ENCODE measurements at regions not wholly inside any gene's neighbourhood (a gene's known extent, or its start where the extent isn't known, plus 50 kb on each side); places are given as distances from the start of the nearest gene placed in this dataset.

DNA sequence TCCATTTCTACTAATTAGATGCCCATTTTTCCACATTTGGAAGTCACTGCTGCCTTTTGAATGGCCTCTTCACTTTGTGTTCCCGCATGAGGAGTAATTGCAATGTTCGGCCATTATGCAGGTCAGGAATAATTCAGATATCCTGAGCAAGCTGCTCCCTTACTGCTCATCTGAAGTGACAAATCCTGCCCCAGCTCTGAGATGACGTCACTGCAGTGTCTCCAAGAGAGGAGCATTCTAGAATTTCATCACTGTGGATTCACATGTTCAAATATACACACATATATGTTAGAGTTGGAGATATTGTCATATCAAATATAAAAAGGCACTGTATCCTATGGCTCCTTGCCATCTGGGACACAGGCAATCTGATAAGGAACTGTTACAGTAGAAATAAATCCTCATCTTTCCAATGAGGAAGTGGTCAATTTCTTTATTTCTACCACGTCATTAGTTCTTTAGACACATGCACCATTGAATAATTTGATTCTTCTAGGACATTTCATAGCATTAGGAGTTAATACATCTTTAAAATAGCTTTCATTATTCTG lies 706.9 kb upstream of the TENM3 start:
- peak; percentile 5 for DNase-seq (ENCODE audit: low read depth)

DNA sequence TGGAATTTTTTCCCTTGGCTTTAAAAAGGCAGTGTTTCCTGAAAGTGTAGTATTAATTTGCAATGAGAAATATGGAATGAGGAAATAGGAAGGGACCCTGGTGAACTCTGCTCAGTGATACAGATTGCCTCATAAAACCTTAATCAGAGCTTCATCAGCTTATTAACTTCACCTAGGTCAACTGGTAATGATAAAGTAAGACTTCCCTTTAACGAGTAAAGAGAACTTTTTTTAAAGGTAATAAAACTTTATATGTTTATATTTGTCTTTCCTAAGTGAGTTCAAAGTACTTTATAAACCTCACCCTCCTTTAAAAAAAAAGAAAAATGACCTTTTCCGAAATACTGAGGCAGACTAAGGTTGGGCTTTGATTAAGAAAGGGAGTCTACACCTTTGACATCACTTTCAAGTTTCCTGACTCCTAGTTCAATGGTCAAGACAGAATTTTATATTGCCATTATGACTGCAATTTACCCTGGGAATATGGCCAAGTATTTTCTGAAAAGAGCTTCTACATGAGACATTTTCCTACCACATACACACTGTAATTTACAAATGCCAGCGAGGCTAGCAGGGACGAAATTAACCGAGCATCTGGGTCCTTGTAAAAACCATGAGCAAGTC lies 706.3 kb upstream of the TENM3 start:
- DNase-seq (ENCODE audit: low read depth), result peak; percentile 63

DNA sequence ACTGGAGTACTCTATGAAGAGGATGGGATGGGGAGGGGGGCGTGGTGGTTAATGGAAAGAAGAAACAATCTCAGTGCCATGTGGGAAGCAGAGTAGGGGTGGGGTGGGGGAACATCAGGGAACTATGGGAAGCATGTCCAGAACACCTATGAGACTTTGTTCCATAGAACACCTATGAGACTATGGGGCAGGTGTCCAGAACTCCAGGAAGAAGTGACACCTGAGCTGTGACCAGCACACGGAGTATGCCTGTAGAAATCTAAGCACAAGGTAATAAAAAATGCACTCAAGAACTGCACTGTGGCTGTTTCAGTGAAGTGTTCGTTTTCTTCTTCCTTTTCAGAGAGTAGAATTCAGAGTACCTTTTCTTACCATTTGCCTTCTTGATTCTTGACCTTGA lies 704.8 kb upstream of the TENM3 start:
- no peak for DNase-seq (ENCODE audit: low read depth)

GRCh38 chr4:181541396-181541795 lies 701.8 kb upstream of the TENM3 start:
- DNase-seq (ENCODE audit: low read depth), result peak; percentile 82

GRCh38 chr4:181548873-181549575 lies 694.2 kb upstream of the TENM3 start:
- DNase-seq (ENCODE audit: low read depth), result peak; percentile 97

GRCh38 chr4:181549576-181550188 lies 693.5 kb upstream of the TENM3 start:
- DNase-seq (ENCODE audit: low read depth), result no peak

GRCh38 chr4:181550381-181550780 lies 692.8 kb upstream of the TENM3 start:
- DNase-seq (ENCODE audit: low read depth), result peak; percentile 92

DNA sequence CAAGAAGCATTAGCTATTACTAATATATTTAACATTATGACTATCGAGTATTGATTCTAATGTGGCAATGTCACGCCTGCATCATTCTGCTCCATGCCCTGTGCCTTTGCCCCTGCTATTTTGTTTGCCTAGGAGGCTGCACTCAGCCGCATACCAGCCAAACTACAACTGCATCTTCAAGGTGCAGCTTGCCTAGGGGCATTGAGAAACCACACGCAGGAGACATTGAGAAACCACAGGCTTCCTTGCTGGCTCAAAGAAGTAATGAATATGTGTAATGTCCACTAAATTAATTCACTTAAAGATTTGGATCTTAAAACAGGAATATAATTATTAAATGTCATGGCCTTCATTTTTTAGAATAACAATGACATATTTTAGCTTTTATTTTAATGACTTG lies 683.6 kb upstream of the TENM3 start:
- DNase-seq (ENCODE audit: low read depth), result peak; percentile 90

GRCh38 chr4:181562399-181562798 lies 680.8 kb upstream of the TENM3 start:
- peak; percentile 12 for DNase-seq (ENCODE audit: low read depth)

DNA sequence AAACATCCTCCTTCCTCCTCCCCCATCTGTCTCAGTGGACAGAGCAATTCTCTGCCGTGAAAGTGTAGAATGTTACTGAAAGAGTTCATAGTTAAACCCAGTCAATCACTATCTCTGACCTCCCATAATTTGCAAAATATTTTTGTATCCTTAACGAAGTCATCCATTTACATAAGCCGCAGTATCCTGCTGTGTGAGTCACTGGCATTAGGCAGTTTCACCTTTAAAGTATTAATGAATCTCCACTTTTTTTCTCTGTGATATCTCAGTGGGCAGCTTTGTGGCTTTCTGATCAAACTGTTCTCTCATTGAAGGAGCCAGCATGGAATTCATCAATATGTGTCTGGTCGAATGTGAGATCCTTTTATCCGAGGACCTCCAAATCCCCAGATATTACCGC lies 678.6 kb upstream of the TENM3 start:
- peak; percentile 51 for DNase-seq (ENCODE audit: low read depth)

DNA sequence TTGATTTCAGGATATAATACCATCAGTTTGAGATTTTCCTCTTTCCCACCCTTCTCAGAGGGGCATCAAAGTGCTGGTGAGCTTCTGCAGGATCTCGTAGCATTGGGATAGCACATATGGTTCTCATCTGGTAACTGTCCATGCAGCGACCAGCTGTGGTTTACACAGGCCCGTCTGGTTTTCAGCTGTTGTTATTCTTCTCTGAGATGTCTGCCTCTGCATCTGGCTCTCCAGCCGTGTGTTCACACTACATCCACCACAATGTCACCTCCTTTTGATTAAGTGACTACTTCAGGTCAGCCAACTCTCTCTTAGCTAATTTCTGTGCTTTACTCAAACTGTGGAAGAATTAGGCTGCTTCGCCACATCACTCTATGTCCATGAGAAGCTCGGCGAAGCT lies 676.7 kb upstream of the TENM3 start:
- no peak for DNase-seq (ENCODE audit: low read depth)

GRCh38 chr4:181569553-181569952 lies 673.6 kb upstream of the TENM3 start:
- peak; percentile 60 for DNase-seq (ENCODE audit: low read depth)

- no peak for DNase-seq (ENCODE audit: low read depth)
These were observed 664.3 kb upstream of the TENM3 start for GRCh38 chr4:181578911-181579310.

DNA sequence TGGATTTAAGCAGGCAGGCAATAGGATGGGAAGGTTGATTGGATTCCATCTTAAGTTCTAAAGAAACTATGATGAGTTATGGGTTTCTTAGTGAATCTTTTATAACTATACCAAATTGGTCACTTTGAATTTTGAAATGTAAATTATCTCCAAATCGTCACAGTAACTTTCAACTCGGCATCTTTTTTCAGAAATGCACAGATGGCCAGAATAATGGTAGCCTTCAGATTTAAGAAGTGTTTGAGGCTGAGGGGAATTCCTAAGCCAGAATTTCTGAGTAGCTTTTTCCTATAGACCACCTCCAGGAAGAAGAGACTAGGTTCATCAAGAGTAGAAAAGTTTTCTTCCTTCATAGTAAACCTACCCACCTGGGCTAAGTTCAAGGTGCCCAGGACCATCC lies 663.7 kb upstream of the TENM3 start:
- DNase-seq (ENCODE audit: low read depth), result no peak

- DNase-seq (ENCODE audit: low read depth), result no peak
These were observed 661.2 kb upstream of the TENM3 start for GRCh38 chr4:181581983-181582382.

DNA sequence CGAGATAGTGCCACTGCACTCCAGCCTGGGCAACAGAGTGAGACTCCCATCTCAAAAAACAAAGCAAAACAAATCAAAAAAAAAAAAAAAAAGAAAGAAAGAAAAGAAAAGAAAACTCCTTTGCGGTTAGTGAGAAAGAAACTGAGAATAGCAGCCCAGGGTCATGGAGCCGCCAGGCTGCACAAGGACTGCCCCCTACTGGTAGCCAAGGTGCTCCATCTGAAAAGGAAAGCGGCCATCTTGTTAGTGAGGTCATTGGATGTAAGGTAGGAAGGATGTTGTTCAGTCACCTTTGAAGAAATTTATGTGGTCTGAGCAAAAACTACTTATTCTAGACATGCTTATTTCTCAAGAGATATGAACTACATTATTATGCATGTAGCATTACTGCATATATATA lies 660.6 kb upstream of the TENM3 start:
- DNase-seq (ENCODE audit: low read depth), result no peak

DNA sequence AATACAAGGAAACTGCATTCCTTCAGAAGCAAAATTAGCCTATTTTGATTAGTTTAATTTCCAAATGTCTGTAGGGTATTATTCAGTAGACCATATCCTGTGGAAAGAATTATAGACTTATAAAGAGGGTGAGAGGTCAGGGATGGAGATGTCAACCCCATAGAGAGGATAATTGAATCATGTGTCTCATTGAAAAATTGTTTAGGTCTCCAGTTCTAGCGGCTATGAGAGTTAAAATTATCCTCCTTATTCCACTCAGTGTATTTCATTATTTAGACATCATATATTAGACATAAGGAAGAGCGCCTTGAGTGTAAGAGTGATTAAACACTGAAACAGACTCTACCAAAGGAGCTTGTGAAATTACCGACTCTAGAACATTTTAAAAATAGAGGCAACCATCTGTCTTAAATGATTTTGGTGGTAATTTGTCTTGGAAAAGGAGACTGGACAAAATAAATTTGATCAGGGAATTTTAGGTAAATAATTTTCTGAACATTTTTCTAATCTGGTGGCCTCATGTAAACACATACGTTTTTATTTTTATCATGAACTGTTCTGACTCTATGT lies 654.4 kb upstream of the TENM3 start:
- no peak for DNase-seq (ENCODE audit: low read depth)

- DNase-seq (ENCODE audit: low read depth), result peak; percentile 18
These were observed 650.9 kb upstream of the TENM3 start for GRCh38 chr4:181592221-181592745.

- no peak for DNase-seq (ENCODE audit: low read depth)
These were observed 649.5 kb upstream of the TENM3 start for GRCh38 chr4:181593703-181594102.

- DNase-seq (ENCODE audit: low read depth), result no peak
These were observed 649.0 kb upstream of the TENM3 start for GRCh38 chr4:181594188-181594587.

DNA sequence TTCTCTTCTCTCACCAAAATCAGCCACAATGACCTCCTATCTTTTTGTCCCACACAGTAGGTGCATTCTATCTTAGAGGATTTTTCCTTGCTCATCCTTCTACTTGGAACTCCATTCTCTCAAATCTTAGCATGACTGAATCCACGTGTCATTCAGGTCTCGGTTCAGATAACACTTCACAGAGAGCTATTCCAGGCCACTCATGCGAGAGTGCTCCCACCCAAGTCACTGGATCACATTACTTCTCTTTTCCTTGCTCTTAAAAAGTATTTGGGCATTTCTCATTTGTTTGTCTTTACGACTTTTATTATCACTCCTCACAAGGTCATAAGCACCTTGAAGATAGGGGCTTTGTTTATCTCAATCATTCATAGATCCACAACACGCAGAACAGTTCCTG lies 647.5 kb upstream of the TENM3 start:
- DNase-seq (ENCODE audit: low read depth), result no peak

GRCh38 chr4:181597766-181598165 lies 645.4 kb upstream of the TENM3 start:
- DNase-seq (ENCODE audit: low read depth), result peak; percentile 63
